WTC11 (cell line): ENCODE measurements at regions not wholly inside any gene's neighbourhood (a gene's known extent, or its start where the extent isn't known, plus 50 kb on each side); places are given as distances from the start of the nearest gene placed in this dataset.

Experiments used
- ARID4B ChIP-seq: sonication (generic); formaldehyde crosslinking; IDR thresholded peaks from 2 replicates; pipeline ENCODE4 v1.8.0; 2023; ENCODE audit warnings: missing genetic modification reagents, mild to moderate bottlenecking, borderline replicate concordance
- ATF1 ChIP-seq: sonication (generic); formaldehyde crosslinking; IDR thresholded peaks from 2 replicates; pipeline ENCODE4 v1.8.1; 2023; ENCODE audit warnings: mild to moderate bottlenecking, moderate library complexity, missing genetic modification reagents
- ATF6 ChIP-seq: sonication (generic); formaldehyde crosslinking; IDR thresholded peaks from 2 replicates; pipeline ENCODE4 v1.8.1; 2023; ENCODE audit warnings: mild to moderate bottlenecking, missing genetic modification reagents
- CTCF ChIP-seq: fragments of 200-600 bp; IDR thresholded peaks from 2 replicates; pipeline ENCODE4 v1.8.0; 2022; ENCODE audit warnings: antibody characterized with exemption
- ESRRA ChIP-seq: sonication (generic); formaldehyde crosslinking; IDR thresholded peaks from 2 replicates; pipeline ENCODE4 v1.8.1; 2022; ENCODE audit warnings: mild to moderate bottlenecking, missing genetic modification reagents, borderline replicate concordance
- PRRX2 ChIP-seq: fragments of 250-450 bp; sonication (Bioruptor Pico); IDR thresholded peaks from 2 replicates; pipeline ENCODE4 v1.8.0; 2021; ENCODE audit warnings: mild to moderate bottlenecking
- USF1 ChIP-seq: sonication (generic); formaldehyde crosslinking; IDR thresholded peaks from 2 replicates; pipeline ENCODE4 v1.8.0; 2022; ENCODE audit warnings: mild to moderate bottlenecking, missing genetic modification reagents
- ZBTB43 ChIP-seq: sonication (generic); formaldehyde crosslinking; IDR thresholded peaks from 2 replicates; pipeline ENCODE4 v1.8.1; 2023; ENCODE audit warnings: mild to moderate bottlenecking, missing genetic modification reagents
- ZNF425 ChIP-seq: fragments of 250-450 bp; sonication (Bioruptor Pico); conservative IDR thresholded peaks from 2 replicates; pipeline ENCODE4 v1.9.0; 2021; ENCODE audit warnings: mild to moderate bottlenecking
- TF ChIP-seq, protein P1 (sequence below): sonication (generic); formaldehyde crosslinking; IDR thresholded peaks from 2 replicates; pipeline ENCODE4 v1.8.0; 2022; ENCODE audit warnings: mild to moderate bottlenecking, missing genetic modification reagents
- TF ChIP-seq, protein P2 (sequence below): sonication (generic); formaldehyde crosslinking; IDR thresholded peaks from 2 replicates; pipeline ENCODE4 v1.8.0; 2022; ENCODE audit warnings: mild to moderate bottlenecking, missing genetic modification reagents
- TF ChIP-seq, protein P3 (sequence below): sonication (generic); formaldehyde crosslinking; IDR thresholded peaks from 2 replicates; pipeline ENCODE4 v1.8.1; 2023; ENCODE audit warnings: mild to moderate bottlenecking, missing genetic modification reagents, borderline replicate concordance

- TF ChIP-seq CTCF (no peak), ARID4B (CRISPR knock-in tag) (no peak), ZBTB43 (CRISPR knock-in tag) (no peak), ESRRA (CRISPR knock-in tag) (no peak), USF1 (CRISPR knock-in tag) (no peak), PRRX2 (CRISPR knock-in tag) (no peak), ATF1 (CRISPR knock-in tag) (no peak), ZNF425 (CRISPR knock-in tag) (no peak), ATF6 (no peak)
- TF ChIP-seq, protein P1, sequence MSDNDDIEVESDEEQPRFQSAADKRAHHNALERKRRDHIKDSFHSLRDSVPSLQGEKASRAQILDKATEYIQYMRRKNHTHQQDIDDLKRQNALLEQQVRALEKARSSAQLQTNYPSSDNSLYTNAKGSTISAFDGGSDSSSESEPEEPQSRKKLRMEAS (CRISPR knock-in tag): no peak
- TF ChIP-seq, protein P2, sequence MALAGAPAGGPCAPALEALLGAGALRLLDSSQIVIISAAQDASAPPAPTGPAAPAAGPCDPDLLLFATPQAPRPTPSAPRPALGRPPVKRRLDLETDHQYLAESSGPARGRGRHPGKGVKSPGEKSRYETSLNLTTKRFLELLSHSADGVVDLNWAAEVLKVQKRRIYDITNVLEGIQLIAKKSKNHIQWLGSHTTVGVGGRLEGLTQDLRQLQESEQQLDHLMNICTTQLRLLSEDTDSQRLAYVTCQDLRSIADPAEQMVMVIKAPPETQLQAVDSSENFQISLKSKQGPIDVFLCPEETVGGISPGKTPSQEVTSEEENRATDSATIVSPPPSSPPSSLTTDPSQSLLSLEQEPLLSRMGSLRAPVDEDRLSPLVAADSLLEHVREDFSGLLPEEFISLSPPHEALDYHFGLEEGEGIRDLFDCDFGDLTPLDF: no peak
- TF ChIP-seq, protein P3, sequence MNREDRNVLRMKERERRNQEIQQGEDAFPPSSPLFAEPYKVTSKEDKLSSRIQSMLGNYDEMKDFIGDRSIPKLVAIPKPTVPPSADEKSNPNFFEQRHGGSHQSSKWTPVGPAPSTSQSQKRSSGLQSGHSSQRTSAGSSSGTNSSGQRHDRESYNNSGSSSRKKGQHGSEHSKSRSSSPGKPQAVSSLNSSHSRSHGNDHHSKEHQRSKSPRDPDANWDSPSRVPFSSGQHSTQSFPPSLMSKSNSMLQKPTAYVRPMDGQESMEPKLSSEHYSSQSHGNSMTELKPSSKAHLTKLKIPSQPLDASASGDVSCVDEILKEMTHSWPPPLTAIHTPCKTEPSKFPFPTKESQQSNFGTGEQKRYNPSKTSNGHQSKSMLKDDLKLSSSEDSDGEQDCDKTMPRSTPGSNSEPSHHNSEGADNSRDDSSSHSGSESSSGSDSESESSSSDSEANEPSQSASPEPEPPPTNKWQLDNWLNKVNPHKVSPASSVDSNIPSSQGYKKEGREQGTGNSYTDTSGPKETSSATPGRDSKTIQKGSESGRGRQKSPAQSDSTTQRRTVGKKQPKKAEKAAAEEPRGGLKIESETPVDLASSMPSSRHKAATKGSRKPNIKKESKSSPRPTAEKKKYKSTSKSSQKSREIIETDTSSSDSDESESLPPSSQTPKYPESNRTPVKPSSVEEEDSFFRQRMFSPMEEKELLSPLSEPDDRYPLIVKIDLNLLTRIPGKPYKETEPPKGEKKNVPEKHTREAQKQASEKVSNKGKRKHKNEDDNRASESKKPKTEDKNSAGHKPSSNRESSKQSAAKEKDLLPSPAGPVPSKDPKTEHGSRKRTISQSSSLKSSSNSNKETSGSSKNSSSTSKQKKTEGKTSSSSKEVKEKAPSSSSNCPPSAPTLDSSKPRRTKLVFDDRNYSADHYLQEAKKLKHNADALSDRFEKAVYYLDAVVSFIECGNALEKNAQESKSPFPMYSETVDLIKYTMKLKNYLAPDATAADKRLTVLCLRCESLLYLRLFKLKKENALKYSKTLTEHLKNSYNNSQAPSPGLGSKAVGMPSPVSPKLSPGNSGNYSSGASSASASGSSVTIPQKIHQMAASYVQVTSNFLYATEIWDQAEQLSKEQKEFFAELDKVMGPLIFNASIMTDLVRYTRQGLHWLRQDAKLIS: no peak
These were observed 165.4 kb upstream of the TOPAZ1 start for GRCh38 chr3:44076221-44076829.
